ENCODE measurements at regions not wholly inside any gene's neighbourhood (a gene's known extent, or its start where the extent isn't known, plus 50 kb on each side); places are given as distances from the start of the nearest gene placed in this dataset.

GRCh38 chr7:115709664-115710063, 320.9 kb downstream of the TFEC start:
- TF ChIP-seq RAD21 (IDR thresholded peaks at IDR 0.05 in 1 of 2, conservative IDR thresholded peaks at IDR 0.05 in 1 of 2; ENCODE audit: low read depth in 2 of 2, low read length in 2 of 2) (no peak), CTCF (IDR thresholded peaks at IDR 0.05; ENCODE audit: control extremely low read depth in 1 of 3, insufficient read depth in 1 of 3, low read depth in 1 of 3, low read length in 3 of 3) (no peak), MAX (IDR thresholded peaks at IDR 0.05) (no peak), ATF3 (IDR thresholded peaks at IDR 0.05; ENCODE audit: insufficient read depth, low read depth, low read length) (no peak), FOSL1 (IDR thresholded peaks at IDR 0.05; ENCODE audit: insufficient read depth, low read depth, low read length) (no peak)
